B cell (primary cell): ENCODE measurements at regions not wholly inside any gene's neighbourhood (a gene's known extent, or its start where the extent isn't known, plus 50 kb on each side); places are given as distances from the start of the nearest gene placed in this dataset.

Experiments
- CTCF ChIP-seq: fragments of 200-600 bp; IDR thresholded peaks from one replicate; pipeline ENCODE4 v1.8.0; 2022; ENCODE audit warnings: antibody characterized with exemption, mild to moderate bottlenecking
- EZH2 ChIP-seq: IDR thresholded peaks from 2 replicates; pipeline ENCODE4 v1.6.1; 2012; ENCODE audit warnings: borderline replicate concordance, low read depth, mild to moderate bottlenecking, moderate library complexity, low read length; ENCODE audit not compliant: insufficient read depth, poor library complexity, severe bottlenecking

DNA sequence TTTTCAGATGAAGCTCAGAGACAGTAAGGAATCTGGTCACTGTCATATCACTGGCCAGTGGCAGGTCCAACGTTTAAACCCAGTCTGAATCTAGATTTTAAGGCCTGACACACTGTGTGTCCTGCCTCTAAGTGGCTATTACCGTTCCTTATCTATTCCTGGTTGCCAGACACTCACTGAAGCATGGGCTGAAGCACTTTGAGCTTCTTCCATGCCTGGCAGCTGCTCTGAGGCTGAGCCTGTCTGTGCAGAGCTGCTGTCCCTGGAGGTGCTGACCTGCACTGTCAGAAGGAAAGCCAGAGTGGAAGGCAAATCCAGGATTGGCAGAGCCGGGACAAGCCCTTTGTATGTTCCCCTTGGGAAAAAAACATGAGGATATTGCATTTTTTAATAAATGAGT lies 109.2 kb upstream of the SLC7A1 start:
- TF ChIP-seq CTCF (no peak), EZH2 (no peak)
